Thyroid gland (tissue), 4 donors: ENCODE measurements at regions not wholly inside any gene's neighbourhood (a gene's known extent, or its start where the extent isn't known, plus 50 kb on each side); places are given as distances from the start of the nearest gene placed in this dataset.

Source experiments
- CTCF ChIP-seq, 6 experiments: fragments of 200-600 bp in 3 of 6; fragments of 450-650 bp in 3 of 6; sonication (generic) in 3 of 6; IDR thresholded peaks; one replicate each; pipeline ENCODE4 v1.5.1; 2016 to 2019; ENCODE audit warnings: antibody characterized with exemption in 6 of 6, mild to moderate bottlenecking in 2 of 6, inconsistent platforms in 1 of 6, moderate library complexity in 1 of 6
- POLR2A ChIP-seq, 2 donors: fragments of 450-650 bp; IDR thresholded peaks; one replicate each; pipeline ENCODE4 v1.6.1; 2017; ENCODE audit warnings: antibody characterized with exemption in 2 of 2, mild to moderate bottlenecking in 2 of 2, moderate library complexity in 1 of 2

DNA sequence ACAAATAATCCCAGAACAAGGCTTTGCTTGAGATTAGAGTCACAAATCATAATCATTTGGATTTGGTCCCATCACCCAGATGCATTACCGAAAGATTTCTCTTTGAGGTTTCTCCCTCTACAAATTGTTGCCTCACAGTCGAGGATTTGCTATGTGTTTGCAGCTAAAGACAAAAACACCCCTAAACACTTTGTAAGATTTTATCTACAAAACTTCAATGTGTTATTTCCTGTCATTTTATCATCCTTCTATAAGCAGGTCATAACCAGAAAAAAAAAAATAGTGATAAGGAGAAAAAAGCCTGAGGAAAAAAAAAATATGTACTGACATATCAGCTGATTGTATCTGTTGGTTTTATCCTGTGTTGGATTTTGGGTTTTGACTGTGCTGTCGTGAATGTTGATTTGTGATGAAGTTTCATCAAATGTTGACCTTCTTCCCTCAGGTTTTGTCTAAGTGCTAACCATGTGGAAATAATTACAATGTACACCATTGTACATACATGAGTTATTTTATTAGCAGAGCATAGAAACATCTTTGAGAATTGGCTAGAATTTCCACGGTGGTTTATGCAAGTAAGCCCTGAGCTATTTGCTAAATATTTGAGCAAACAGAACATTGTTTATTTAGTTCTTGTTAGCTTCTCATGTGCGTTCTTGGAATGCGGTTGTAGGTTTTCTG, 274.4 kb downstream of the NEBL start:
- TF ChIP-seq POLR2A (IDR thresholded peaks at IDR 0.05) (no peak), CTCF (IDR thresholded peaks at IDR 0.05) (no peak)
